NCI-H748 (cell line): ENCODE measurements at regions not wholly inside any gene's neighbourhood (a gene's known extent, or its start where the extent isn't known, plus 50 kb on each side); places are given as distances from the start of the nearest gene placed in this dataset.

Experiments
- DNase-seq: peaks from one replicate; lab custom pipeline; 2025; ENCODE audit not compliant: unreplicated experiment; lab: John Stamatoyannopoulos, UW

- DNase-seq: no peak
These were observed 556.5 kb downstream of the INHBA start for GRCh38 chr7:41146429-41146828.

GRCh38 chr7:41145656-41146055, 557.2 kb downstream of the INHBA start:
- no peak for DNase-seq

- DNase-seq: no peak
These were observed 559.9 kb downstream of the INHBA start for GRCh38 chr7:41142904-41143473.

- peak; percentile 19 for DNase-seq
These were observed 563.1 kb downstream of the INHBA start for GRCh38 chr7:41139789-41140188.

- no peak for DNase-seq
These were observed 566.3 kb downstream of the INHBA start for GRCh38 chr7:41136551-41136950.

- DNase-seq: no peak
These were observed 567.4 kb downstream of the INHBA start for GRCh38 chr7:41135511-41135910.

GRCh38 chr7:41134300-41135255, 568.3 kb downstream of the INHBA start:
- DNase-seq: no peak

- DNase-seq: no peak
These were observed 569.1 kb downstream of the INHBA start for GRCh38 chr7:41133690-41134299.

GRCh38 chr7:41131956-41132355, 570.9 kb downstream of the INHBA start:
- DNase-seq: no peak

GRCh38 chr7:41130561-41131236, 572.2 kb downstream of the INHBA start:
- no peak for DNase-seq

- DNase-seq: no peak
These were observed 572.8 kb downstream of the INHBA start for GRCh38 chr7:41130086-41130485.

GRCh38 chr7:41125343-41125742, 577.5 kb downstream of the INHBA start:
- no peak for DNase-seq

- DNase-seq: no peak
These were observed 580.5 kb downstream of the INHBA start for GRCh38 chr7:41122256-41122987.

GRCh38 chr7:41121228-41121627, 581.7 kb downstream of the INHBA start:
- DNase-seq: no peak

- no peak for DNase-seq
These were observed 584.4 kb downstream of the INHBA start for GRCh38 chr7:41118486-41118885.

GRCh38 chr7:41117431-41117830, 585.5 kb downstream of the INHBA start:
- DNase-seq: no peak

GRCh38 chr7:41116817-41117216, 586.1 kb downstream of the INHBA start:
- no peak for DNase-seq

GRCh38 chr7:41116337-41116736, 586.6 kb downstream of the INHBA start:
- DNase-seq: no peak

- DNase-seq: no peak
These were observed 588.2 kb downstream of the INHBA start for GRCh38 chr7:41114691-41115090.

- no peak for DNase-seq
These were observed 588.8 kb downstream of the INHBA start for GRCh38 chr7:41114131-41114530.

GRCh38 chr7:41113719-41114118, 589.2 kb downstream of the INHBA start:
- DNase-seq: no peak
